HG03139 (cell line): ENCODE measurements at regions not wholly inside any gene's neighbourhood (a gene's known extent, or its start where the extent isn't known, plus 50 kb on each side); places are given as distances from the start of the nearest gene placed in this dataset.
"Not testable (repeated sequence)": the region's sequence is repeated elsewhere in the genome, so short reads cannot be mapped to it uniquely, and the experiment has no call there.

Source experiments
- ATAC-seq: cut with Tn5 transposase; IDR thresholded peaks from one replicate; pipeline ENCODE4 v1.9.1; 2021; ENCODE audit not compliant: unreplicated experiment

DNA sequence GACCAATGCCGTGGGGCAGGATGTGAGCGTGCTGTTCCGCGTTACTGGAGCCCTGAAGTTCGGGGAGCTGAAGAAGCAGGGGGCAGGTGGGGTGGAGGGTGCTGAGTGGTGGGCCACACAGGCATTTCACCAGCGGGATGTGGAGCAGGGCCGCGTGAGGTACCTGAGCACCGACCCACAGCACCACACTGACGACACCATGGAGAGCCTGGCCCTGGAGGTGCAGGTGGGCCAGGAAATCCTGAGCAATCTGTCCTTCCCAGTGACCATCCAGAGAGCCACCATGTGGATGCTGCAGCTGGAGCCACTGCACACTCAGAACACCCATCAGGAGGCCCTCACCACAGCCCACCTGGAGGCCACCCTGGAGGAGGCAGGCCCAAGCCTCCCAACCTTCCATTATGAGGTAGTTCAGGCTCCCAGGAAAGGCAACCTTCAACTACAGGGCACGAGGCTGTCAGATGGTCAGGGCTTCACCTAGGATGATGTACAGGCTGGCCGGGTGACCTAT, 179.6 kb downstream of the TBC1D2B start:
- no peak for ATAC-seq

DNA sequence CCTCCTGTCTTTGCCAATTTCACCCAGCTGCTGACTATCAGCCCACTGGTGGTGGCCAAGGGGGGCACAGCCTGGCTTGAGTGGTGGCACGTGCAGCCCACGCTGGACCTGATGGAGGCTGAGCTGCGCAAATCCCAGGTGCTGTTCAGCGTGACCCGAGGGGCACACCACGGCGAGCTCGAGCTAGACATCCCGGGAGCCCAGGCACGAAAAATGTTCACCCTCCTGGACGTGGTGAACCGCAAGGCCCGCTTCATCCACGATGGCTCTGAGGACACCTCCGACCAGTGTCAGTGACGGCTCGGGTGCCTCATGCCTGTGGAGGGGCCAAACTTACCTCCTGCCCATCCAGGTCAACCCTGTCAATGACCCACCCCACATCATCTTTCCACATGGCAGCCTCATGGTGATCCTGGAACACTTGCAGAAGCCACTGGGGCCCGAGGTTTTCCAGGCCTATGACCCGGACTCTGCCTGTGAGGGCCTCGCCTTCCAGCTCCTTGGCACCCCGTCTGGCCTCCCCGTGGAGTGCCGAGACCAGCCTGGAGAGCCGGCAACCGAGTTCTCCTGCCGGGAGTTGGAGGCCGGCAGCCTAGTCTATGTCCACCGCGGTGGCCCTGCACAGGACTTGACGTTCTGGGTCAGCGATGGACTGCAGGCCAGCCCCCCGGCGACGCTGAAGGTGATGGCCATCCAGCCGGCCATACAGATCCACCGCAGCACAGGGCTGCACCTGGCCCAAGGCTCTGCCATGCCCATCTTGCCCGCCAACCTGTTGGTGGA, 180.2 kb downstream of the TBC1D2B start:
- ATAC-seq: not testable (repeated sequence)

DNA sequence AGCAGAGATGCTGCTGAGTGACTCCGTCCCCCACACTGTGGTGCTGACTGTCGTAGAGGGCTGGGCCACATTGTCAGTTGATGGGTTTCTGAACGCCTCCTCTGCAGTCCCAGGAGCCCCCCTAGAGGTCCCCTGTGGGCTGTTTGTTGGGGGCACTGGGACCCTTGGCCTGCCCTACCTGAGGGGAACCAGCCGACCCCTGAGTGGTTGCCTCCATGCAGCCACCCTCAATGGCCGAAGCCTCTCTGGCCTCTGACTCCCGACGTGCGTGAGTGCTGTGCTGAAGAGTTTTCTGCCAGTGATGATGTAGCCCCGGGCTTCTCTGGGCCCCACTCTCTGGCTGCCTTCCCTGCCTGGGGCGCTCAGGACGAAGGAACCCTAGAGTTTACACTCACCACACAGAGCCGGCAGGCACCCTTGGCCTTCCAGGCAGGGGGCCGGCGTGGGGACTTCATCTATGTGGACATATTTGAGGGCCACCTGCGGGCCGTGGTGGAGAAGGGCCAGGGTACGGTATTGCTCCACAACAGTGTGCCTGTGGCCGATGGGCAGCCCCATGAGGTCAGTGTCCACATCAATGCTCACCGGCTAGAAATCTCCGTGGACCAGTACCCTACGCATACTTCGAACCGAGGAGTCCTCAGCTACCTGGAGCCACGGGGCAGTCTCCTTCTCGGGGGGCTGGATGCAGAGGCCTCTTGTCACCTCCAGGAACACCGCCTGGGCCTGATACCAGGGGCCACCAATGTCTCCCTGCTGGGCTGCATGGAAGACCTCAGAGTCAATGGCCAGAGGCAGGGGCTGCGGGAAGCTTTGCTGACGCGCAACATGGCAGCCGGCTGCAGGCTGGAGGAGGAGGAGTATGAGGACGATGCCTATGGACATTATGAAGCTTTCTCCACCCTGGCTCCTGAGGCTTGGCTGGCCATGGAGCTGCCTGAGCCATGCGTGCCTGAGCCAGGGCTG, 181.1 kb downstream of the TBC1D2B start:
- ATAC-seq: not testable (repeated sequence)

DNA sequence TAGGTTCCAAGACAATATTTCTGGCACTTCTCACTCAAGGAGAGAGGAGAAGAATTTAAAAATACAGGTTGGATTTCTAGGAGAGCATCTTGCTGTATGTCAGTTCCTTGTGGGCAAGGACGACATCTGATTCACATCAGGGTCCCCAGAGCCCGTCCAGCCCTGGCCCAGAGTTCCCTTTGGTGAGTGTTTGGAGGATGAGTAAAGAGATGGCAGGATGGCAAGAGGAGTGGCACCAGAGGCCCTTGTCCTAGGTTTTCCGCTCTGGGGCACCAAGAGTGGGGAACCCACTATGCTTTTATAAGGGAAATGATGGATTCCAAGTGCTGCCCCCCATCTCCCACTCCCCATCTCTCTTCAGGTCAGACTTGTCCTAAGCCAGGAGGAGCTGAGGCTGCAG, 181.8 kb downstream of the TBC1D2B start:
- no peak for ATAC-seq

DNA sequence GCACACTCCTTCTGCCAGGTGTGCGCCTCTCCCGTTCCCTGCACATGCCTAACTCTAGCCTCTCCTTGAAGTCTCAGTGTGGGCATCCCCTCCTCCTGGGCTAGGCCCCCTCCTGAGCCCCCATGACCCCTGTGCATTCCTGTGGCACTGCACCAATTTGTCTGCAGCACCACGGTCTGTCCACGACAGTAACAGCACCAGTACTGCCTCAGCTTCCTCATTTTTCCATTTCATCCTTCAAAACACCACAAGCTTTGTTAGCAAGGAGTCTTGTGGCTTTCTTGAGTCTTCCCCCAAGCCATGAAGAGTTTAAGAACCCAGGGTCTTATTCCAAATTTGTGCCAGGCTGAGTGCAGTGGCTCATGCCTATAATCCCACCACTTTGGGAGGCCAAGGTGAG, 182.4 kb downstream of the TBC1D2B start:
- not testable (repeated sequence) for ATAC-seq

DNA sequence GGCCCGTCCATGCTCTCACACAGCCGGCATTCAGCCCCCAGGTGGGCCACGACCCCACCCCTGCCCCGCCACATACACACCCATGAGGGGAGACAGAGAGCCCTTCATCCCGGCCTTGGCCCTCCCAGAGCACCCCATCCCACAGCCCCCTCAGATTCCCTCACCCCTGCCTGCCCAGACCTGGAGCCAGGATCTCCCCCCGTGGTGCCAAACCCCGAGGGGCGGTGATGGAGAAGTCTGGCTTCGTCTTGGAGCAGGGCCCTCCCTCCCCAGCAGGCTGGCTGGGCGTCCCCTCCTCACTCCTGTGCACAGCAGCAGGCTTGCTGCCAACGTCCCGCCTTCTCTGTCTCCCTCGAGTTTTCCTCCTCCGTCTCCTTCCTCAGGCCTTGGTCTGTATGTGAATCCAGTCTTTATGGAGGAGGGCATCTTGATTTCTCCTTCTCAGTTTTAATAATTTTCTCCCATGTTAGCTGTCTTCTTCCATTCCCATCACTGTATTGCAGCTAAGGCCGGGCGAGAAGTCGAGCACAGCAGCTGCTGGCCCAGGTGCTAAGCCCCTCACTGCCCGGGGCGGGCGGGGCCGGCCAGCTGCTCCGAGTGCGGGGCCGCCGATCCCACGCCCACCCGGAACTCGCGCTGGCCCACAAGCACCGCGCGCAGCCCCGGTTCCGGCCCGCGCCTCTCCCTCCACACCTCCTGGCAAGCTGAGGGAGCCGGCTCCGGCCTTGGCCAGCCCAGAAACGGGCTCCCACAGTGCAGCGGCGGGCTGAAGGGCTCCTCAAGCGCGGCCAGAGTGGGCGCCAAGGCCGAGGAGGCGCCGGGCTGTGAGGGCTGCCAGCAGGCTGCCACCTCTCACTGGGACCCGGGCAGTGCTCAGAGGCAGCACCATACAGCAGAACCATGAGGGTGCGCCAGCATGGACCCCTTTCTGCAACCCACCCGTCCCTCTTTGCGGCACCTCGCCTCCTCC, 183.6 kb downstream of the TBC1D2B start:
- not testable (repeated sequence) for ATAC-seq

DNA sequence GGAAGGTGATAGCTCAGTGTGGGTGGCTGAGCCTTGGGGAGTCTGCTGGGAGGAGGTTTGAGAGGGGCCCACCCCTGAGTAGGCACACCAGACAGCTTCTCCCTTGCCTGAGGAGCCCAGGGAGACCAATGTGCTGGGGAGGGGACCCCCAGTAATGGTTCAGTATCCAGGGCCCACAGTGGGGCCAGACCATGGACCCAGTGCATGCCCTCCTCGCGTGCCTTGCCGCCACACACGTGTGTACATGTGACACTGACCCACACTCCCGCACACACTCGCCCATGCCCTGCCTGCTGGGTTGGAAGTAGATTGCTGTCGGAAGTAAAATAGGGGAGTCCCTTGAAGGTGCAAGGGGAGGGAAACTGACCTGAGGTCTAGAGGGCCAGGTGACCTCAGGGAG, 184.3 kb downstream of the TBC1D2B start:
- not testable (repeated sequence) for ATAC-seq

DNA sequence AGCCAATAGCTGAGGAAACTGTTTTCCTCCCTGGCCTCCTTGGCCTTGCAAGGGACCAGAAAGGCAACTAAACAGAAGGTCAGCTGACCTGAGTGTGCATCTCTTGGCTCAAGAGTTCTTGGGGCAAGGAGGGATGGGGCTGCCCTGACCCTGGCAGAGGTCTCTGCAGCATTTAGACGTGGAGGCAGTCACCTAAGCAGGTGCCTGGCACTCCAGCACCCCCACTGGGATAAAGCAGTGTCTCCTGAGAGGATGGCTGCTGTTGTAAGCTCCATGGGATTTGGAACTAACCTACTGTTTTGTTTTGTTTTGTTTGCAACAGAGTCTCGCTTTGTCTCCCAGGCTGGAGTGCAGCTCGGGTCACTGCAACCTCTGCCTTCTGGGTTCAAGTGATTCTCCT, 185.2 kb downstream of the TBC1D2B start:
- no peak for ATAC-seq

DNA sequence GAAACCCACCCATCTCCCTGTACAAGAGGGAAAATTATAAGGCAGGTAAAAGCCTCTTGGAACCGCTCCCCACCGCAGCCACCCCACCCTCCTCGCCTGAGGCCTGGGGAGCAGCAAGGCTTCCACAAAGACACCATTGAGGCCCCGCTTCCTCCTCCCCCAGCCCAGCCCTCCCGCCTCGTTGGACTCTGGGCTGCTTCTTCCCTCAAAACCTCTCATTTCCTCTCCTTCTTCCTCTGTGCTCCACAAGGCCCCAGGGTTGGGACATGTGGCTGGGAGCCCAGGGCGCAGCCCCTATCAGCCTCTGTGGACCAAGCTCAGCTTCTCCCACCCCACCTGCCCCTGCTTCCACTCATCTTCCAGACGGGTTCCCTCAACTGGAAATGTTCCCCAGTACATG, 185.6 kb downstream of the TBC1D2B start:
- not testable (repeated sequence) for ATAC-seq

DNA sequence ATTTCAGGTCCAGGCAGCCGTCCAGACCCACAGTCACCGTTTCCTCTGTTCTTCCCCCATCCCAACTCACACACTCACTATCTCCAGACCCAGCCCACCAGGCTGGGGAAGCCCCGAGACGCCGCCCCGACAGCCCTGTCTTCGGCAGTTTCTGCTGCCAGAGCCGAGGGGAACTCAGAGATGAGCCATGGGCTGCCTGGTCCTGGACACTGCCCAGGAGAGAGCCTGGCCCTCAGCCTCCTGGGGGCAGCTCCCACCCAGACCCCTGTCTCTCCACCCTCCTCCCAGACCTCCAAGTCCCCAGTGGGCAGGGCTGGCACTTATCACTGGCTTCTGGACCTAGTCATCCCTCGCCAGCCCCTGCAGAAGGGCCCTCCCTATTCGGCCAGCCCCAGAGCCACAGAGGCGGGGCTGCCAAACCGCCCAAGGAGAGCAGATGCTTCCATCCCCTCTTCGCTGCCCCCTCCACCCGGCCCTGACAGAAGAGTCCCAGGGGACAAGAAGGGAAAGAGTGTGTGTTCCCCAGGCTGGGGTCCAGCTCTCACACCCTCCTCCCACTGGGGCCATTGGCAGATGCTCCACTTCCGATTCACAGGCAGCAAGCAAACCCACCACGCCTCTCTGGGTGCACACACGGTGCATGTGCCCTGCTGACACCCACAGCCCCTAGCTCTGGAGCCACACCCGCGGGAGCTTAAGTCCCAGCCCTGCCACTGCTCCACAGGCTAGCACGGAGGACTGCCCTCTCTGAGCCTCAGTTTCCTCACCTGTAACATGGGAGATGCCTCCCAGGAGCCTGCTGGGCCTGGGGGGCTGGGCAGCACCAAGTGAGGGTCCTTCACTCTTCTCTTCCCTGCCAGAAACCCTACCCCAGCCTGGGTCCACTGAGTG, 186.4 kb downstream of the TBC1D2B start:
- ATAC-seq: peak; percentile 59

DNA sequence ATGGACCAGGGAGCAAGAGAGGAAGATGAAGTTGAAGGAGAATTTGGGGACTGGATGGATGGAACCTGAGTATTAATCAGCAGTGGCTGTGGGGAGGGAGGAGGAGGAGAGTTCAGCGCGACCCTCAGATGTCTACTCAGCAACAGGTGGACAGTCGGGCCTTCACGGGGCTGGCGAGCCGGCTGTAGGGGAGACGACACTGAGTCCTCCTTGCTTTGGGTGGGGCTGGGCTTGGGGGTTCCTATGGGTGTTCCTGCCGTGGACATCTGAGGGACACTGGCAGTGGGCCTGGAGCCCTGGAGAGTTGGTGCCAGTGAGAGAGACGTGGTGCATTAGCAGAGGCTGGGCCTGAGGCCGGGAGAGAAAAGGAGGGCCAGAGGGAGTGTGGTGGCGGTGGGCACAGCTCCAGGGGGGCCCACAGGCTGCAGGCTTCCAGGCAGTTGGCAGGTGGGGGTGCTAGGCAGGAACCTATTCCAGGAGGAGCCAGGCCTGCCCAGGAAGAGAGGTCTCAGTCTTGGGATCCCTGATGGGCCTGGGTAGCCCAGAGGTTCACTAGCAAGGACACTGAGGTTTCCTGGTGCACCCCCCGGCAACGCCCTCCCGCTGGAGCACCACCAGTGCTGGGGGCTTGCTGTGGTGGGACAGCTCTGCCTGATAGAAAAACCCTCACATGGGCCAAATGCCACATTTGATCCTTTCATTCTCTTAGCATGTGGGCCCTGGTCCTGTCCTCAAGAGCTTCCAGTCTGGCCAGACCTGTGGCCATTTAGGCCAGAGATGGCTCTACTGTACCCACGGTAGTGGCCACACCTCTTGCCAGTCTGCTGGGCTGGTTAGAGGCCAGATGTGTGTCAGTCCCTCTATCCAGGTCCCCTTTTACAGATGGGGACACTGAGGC, 187.4 kb downstream of the TBC1D2B start:
- ATAC-seq: not testable (repeated sequence)

DNA sequence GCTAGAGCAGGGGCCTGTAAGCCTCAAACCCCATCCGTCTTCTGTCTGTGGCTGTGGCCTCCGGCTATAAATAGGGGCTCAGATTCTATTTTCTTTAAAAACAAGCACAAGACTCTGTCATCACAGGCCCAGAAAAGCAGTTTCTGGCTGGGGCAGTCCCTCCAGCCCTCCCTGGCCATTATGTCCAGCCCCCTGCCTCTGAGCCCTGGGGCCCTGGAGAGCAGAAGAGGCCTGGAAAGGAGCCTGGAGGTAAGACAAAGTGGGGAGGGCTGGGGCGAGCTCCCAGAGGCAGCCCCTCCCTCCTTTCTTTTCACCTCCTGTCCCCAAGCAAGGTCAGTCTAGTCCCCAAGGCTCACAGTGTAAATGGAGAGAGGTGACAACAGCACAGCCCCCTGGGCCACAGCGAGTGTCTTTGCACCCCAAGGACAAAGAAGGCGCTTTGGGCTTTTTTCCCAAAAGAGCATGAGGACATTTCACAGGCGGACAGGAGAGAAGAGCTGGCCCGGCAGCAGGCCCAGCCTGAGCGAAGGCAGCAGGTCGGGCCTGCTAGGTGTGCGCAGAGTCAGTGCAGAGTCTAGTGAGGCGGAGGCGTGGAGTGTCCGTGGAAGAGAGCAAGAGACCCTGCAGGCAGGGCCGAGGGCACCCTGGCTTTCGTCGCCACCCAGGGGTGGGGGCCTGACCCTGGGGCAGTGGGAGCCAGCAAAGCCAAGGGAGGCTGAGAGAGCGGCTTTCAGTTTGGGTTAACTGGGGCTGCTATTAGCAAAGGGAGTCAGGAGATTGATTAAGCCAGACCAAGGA, 188.3 kb downstream of the TBC1D2B start:
- ATAC-seq: no peak

DNA sequence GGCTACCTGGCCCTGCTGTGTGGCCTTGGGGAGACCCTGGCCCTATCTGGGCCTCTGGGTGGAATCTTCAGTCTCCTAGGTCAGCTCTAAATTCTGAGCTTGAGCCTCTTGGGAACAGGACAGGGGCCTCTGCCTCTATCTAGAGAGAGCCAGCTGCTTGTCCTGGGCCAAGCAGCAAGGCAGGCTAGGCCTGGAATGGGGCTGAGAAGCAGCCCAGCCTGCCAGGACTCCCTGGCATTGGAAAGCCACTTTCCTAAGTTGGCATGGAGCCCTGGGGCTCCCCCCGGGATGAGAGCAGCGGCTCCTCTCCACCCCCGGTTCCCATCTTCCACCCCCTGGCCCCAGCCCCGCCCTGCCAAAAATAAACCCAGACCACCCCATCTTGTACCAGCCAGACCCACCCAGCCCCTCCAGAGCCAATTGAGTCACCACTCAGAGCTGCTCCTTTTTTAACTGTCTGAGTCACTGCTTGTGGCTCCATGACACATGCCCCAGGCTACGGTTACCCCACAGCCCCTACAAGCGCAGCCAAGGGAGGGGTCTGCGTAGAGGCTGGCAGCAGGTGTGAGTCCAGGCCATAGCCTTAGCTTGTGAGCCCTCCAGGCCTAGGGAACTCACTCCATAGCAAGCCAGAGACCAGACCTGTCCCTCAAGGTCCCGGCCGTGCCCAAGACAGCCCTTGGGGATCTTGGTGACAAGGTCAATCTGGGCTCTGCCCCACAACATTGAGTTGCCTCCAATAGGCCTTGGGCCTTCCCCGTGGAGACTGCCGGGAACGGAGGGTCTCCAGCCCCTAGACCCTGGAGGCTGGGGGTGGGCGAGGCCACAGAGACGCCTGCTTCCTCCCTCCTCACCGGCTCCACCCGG, 189.7 kb downstream of the TBC1D2B start:
- not testable (repeated sequence) for ATAC-seq

DNA sequence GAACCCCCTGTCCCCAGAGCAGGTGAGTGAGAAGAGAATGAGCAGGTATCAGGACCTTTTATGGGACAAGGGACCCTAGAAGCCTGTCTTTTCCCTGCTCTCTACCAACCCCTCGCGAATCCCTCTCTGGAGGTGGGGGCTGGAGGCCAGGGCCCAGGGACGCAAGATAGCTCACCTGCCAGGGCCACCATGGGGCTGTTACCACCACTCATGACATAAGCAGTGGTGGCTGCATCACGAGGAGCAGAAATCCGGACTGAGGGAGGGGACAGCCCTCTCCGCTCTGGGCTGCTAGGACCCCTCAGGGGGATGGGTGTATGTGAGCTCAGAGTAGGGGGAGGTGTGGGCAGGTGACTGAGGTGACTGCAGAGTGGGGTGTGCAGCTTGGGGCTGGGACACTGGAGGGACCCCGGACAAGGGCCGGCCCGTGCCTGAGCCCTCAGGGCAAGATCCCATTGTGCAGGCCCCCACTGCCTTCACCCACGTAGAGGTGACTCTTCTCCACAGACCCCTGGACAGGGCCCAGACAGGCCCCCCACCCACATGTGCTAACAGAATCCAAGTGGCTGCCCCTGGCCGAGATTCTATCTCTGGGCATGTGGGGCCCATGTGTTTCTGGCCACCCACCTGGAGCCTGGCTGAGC, 190.6 kb downstream of the TBC1D2B start:
- no peak for ATAC-seq

DNA sequence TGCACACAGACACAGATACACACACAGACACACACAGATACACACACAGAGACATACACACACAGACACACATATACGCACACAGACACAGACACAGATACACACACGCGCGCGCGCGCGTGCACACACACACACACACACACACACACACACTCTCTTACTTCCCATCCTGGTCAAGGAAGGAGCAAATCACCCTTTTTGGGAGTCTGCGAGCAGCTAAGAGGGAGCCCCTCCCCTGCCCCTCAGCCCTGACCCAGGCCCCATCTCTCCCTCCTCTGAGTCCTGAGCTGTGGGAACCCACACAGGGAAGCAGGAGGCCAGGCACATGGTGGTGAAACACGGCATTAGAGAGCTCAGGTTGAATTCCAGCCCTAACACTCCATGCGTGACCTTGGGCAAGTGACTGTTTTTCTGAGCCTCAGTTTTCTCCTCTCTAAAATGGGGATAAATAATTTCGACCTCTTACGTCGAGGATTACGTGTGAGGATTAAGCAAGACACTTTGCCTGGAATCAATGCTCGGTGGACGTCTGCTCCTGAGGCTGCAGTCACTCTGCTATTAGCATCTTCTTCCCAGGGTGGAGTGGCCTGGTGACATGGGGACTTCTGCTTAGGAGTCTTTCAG, 191.5 kb downstream of the TBC1D2B start:
- not testable (repeated sequence) for ATAC-seq

DNA sequence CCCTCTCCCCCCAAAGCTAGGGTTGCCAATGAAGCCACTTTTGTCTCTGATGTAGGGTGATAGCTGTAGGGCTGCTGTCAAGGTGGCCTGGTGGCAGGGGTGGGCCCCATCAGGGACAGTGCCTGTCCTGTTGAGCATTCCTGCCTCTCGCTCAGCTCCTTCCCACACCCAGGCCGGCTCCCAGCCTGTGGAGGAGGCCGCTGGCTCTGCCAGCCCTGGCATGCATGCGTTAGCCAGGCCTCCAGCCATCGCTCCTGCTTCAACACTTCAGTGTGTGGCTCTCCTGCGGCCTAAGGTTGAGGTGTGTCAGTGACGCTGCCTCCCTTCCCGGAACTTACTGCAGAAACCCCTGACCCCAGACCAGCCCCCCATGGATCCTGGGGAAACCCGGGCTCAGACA, 194.5 kb downstream of the TBC1D2B start:
- ATAC-seq: not testable (repeated sequence)
